Activated naive CD8-positive, alpha-beta T cell treated with anti-CD3 and anti-CD28 coated beads for 36 hours (primary cell): ENCODE measurements at regions not wholly inside any gene's neighbourhood (a gene's known extent, or its start where the extent isn't known, plus 50 kb on each side); places are given as distances from the start of the nearest gene placed in this dataset.
"Not testable (repeated sequence)": the region's sequence is repeated elsewhere in the genome, so short reads cannot be mapped to it uniquely, and the experiment has no call there.

Experiments
- DNase-seq: peaks from one replicate; pipeline ENCODE4 v3.0.0; 2021
- H3K27ac Mint-ChIP-seq: one replicate; pipeline ENCODE4 v1.8.0; 2022; ENCODE audit warnings: mild to moderate bottlenecking, moderate library complexity, mixed read lengths
- H3K27me3 Mint-ChIP-seq: one replicate; pipeline ENCODE4 v1.8.0; 2022; ENCODE audit warnings: mild to moderate bottlenecking, mixed read lengths
- H3K36me3 Mint-ChIP-seq: one replicate; pipeline ENCODE4 v1.8.0; 2021; ENCODE audit warnings: mild to moderate bottlenecking, mixed read lengths
- H3K4me1 Mint-ChIP-seq: one replicate; pipeline ENCODE4 v1.8.0; 2021; ENCODE audit warnings: mixed read lengths
- H3K4me3 Mint-ChIP-seq: one replicate; pipeline ENCODE4 v1.8.0; 2022; ENCODE audit warnings: mild to moderate bottlenecking, moderate library complexity, mixed read lengths
- H3K9me3 Mint-ChIP-seq: one replicate; pipeline ENCODE4 v1.8.0; 2022; ENCODE audit warnings: mixed read lengths

DNA sequence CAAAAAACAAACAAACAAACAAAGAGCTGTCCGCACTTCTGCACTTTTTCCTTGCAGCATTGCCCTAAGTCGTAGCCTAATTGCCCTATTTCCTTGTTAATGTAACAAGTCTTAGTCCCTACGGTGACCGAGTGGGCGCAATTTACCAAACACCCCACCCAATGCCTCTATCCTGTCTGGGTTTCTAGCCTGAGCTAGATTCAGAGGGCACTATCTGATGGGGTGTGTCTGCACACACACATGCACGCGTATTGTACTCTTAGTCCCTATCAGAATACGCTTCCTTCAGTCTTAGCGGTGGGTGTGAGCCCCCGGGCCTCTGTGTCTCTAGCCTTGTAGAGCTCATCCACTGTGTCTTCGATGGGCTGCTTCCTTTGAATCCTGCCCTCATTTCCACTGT is 125.9 kb upstream of the DLG1 start:
- peaks cover 20% of the 10 kb centered on the region for H3K4me1 Mint-ChIP-seq
- H3K27ac Mint-ChIP-seq = no peak overlapping the region
- H3K27me3 Mint-ChIP-seq = peaks cover 26% of the 10 kb centered on the region
- no peak overlapping the region for H3K4me3 Mint-ChIP-seq
- DNase-seq = no peak
- no peaks in the 10 kb centered on the region for H3K36me3 Mint-ChIP-seq
- no peaks in the 10 kb centered on the region for H3K9me3 Mint-ChIP-seq

- H3K9me3 Mint-ChIP-seq = no peaks in the 10 kb centered on the region
- H3K27ac Mint-ChIP-seq = no peak overlapping the region
- peaks cover 20% of the 10 kb centered on the region for H3K27me3 Mint-ChIP-seq
- DNase-seq = no peak
- no peak overlapping the region for H3K4me3 Mint-ChIP-seq
- H3K4me1 Mint-ChIP-seq = peaks cover 11% of the 10 kb centered on the region
- no peaks in the 10 kb centered on the region for H3K36me3 Mint-ChIP-seq
These were observed 125.0 kb upstream of the DLG1 start for GRCh38 chr3:197423376-197423775.

GRCh38 chr3:197422506-197422905 is 124.1 kb upstream of the DLG1 start:
- Mint-ChIP-seq H3K36me3 (no peaks in the 10 kb centered on the region), H3K9me3 (no peaks in the 10 kb centered on the region), H3K27ac (no peak overlapping the region), H3K4me1 (peaks cover 3% of the 10 kb centered on the region), H3K27me3 (peaks cover 21% of the 10 kb centered on the region), H3K4me3 (no peak overlapping the region)
- no peak for DNase-seq

DNA sequence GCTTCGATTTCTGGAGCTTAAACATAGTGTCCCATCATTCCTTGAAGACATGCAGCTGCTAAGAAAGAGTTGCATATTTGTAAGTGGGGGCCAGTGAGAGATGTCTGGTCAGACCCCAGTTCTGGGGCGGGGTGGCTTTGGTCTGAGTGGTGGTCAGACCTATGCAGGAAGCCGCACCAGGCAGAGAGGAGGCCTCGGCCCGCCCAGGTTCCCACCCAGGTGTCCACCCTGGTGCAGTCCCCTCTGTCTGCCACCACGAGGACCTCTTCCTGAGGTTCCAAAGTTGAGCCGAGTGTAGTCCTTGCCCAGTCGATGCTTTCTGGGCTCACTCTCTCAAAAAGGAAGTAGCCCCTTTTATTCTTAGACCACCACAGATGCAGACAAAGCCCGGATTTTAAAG is 122.6 kb upstream of the DLG1 start:
- no peak for DNase-seq
- Mint-ChIP-seq H3K9me3 (no peaks in the 10 kb centered on the region), H3K4me3 (no peak overlapping the region), H3K27me3 (peaks cover 23% of the 10 kb centered on the region), H3K4me1 (no peaks in the 10 kb centered on the region), H3K27ac (no peak overlapping the region), H3K36me3 (no peaks in the 10 kb centered on the region)

DNA sequence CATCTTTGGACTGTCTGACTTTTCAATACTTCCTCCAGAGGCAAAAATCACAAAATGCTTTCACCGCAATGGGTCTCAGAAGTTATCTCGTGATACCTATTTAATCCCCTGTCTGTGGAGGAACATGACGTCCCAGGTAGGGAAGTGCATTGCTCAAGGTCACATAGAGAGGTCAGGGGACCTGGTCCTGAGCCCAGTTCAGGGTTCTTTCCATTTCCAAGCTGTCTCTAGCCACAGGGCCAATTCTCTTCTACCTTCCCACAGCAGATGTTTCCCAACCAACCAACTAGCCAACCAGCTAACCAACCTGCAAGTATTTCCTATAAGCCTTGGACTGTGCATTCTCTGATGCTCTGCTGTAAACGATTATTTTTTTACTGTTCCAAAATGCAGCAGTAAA is 122.2 kb upstream of the DLG1 start:
- Mint-ChIP-seq H3K27ac (no peak overlapping the region), H3K36me3 (no peaks in the 10 kb centered on the region), H3K9me3 (no peaks in the 10 kb centered on the region), H3K4me1 (no peaks in the 10 kb centered on the region), H3K27me3 (peaks cover 22% of the 10 kb centered on the region), H3K4me3 (no peak overlapping the region)
- DNase-seq = no peak

DNA sequence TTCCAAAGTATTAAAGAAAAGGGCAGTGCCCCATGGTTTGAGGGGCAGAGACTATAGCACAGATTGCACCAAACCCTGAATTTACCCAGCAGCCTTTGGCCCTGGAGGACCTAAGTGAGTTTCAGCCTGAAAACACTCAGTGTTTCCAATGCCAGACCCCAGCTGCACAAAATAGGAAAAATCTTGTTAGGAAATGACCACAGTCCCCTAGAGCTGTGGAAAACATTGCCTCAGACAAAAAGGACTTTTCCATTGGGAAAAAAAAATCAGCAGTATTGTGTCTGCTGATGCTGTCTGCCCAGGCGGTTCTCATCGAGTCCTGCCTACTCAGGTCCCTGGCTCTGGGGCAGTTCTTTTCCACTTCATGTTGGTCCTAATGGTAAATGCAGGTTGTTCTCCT is 121.7 kb upstream of the DLG1 start:
- H3K27ac Mint-ChIP-seq = no peak overlapping the region
- no peaks in the 10 kb centered on the region for H3K36me3 Mint-ChIP-seq

GRCh38 chr3:197419696-197420095 is 121.3 kb upstream of the DLG1 start:
- peaks cover 15% of the 10 kb centered on the region for H3K27me3 Mint-ChIP-seq
- H3K27ac Mint-ChIP-seq = no peak overlapping the region
- no peaks in the 10 kb centered on the region for H3K36me3 Mint-ChIP-seq
- DNase-seq = no peak
- no peaks in the 10 kb centered on the region for H3K9me3 Mint-ChIP-seq
- no peaks in the 10 kb centered on the region for H3K4me1 Mint-ChIP-seq
- no peak overlapping the region for H3K4me3 Mint-ChIP-seq

More for the DNA sequence above, 121.7 kb upstream of the DLG1 start:
- Mint-ChIP-seq H3K27me3 (peaks cover 19% of the 10 kb centered on the region), H3K9me3 (no peaks in the 10 kb centered on the region), H3K4me1 (no peaks in the 10 kb centered on the region), H3K4me3 (no peak overlapping the region)
- no peak for DNase-seq

DNA sequence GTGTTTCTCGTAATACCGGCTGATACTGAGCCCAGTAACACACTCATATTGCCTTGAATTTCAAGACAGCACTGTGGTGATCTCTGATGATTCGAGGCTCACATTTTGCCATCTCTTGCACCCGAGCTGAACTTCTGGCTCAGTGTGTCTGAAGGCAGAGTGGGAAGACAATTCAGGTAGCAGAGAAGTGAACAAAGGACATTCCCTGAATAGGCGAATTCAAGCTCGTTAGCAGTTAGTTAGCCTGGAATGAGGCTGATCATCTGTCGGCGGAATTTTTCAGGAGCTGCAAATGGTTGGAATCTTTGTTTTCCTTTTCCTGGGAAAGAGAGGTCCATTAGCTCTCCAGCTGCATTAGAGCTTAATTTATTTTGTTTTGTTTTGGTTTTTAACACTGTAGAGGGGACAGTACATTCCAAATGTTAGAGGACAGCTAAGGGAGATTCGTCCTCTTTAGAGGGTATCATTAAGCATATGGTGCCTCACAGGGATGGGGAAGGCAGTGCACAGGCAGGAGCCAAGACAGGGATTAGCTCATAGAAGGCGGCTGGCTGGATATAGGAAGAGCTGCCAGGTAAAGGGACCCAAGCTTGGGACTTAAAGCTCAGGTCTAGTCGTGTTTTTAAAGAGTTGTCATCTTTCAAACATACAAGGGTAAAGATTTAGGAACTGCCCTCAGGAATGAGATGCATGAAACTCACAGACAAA is 119.7 kb upstream of the DLG1 start:
- peaks cover 5% of the 10 kb centered on the region for H3K27me3 Mint-ChIP-seq
- H3K4me1 Mint-ChIP-seq = no peaks in the 10 kb centered on the region
- no peaks in the 10 kb centered on the region for H3K9me3 Mint-ChIP-seq
- no peaks in the 10 kb centered on the region for H3K36me3 Mint-ChIP-seq
- H3K27ac Mint-ChIP-seq = no peak overlapping the region
- DNase-seq = no peak
- H3K4me3 Mint-ChIP-seq = no peak overlapping the region

- no peak for DNase-seq
- Mint-ChIP-seq H3K27me3 (peaks cover 8% of the 10 kb centered on the region), H3K27ac (no peak overlapping the region), H3K4me3 (no peak overlapping the region), H3K9me3 (peaks cover 3% of the 10 kb centered on the region), H3K4me1 (no peaks in the 10 kb centered on the region), H3K36me3 (no peaks in the 10 kb centered on the region)
These were observed 119.0 kb upstream of the DLG1 start for GRCh38 chr3:197417441-197417840.

DNA sequence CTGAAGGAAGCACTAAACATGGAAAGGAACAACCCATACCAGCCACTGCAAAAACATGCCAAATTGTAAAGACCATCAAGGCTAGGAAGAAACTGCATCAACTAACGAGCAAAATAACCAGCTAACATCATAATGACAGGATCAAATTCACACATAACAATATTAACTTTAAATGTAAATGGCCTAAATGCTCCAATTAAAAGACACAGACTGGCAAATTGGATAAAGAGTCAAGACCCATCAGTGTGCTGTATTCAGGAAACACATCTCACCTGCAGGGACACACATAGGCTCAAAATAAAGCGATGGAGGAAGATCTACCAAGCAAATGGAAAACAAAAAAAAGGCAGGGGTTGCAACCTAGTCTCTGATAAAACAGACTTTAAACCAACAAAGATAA is 113.5 kb upstream of the DLG1 start:
- H3K27me3 Mint-ChIP-seq, H3K27ac Mint-ChIP-seq: not testable (repeated sequence)

GRCh38 chr3:197410170-197410569 is 111.8 kb upstream of the DLG1 start:
- not testable (repeated sequence) for H3K36me3 Mint-ChIP-seq, DNase-seq, H3K9me3 Mint-ChIP-seq, H3K4me3 Mint-ChIP-seq, H3K27me3 Mint-ChIP-seq, H3K27ac Mint-ChIP-seq, H3K4me1 Mint-ChIP-seq

More for the DNA sequence above, 113.5 kb upstream of the DLG1 start:
- H3K36me3 Mint-ChIP-seq, H3K4me1 Mint-ChIP-seq, H3K4me3 Mint-ChIP-seq, H3K9me3 Mint-ChIP-seq, DNase-seq: not testable (repeated sequence)

DNA sequence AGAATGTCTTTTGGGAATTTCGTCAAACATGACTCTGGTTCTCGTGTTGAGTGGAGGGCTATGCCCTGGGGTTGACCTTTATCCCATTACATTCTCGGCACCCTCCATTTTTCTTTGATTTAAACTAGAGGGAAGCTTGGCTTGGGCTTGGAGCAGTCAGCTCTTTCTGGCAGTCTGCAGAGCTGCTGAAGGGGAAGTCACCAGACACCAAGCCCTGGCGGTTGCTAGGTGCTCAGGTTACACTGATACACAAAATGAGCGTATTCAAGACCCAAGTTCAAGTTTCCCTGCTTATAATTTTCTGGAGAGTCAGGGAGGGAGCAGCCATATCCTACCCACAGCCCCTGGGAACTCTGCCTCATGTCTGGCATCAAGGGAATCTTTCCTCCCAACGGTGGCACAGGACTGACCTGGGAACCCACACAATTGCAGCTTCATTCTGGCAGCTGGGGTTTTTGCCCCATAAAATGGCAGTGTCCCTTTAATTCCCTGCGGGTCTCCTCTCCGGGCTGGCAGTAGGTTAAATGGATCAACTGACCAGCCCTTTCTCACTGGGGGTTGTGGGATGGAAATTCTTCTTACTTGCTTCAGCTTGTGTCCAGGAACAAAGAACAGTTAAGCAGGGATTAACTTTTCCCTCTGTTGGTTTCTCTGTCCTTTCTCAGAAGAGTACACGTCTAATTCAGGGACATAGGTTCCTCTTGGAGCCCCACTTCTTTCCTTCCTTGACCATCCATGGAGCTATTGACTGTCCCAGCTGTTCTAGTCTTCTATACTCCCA is 110.0 kb upstream of the DLG1 start:
- Mint-ChIP-seq H3K9me3 (peaks cover 10% of the 10 kb centered on the region), H3K36me3 (peaks cover 3% of the 10 kb centered on the region), H3K27ac (no peak overlapping the region), H3K27me3 (peaks cover 5% of the 10 kb centered on the region), H3K4me1 (no peaks in the 10 kb centered on the region), H3K4me3 (no peak overlapping the region)
- DNase-seq = no peak

DNA sequence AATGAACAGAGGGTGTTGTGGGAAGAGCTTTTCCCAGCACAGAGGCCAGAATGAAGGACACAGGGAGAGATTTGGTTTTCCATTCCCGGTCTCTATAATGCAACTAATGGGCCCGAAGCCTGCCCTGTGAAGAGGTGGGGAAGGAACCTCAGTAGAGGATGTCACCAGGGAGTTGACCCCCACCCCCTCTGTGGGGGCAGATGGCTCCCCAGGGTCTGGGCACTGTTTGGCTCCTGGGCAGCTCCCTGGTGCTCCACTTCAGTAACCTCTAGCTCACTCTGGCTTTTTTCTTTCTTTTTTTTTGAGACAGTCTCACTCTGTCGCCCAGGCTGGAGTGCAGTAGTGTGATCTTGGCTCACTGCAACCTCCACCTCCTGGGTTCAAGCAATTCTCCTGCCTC is 109.1 kb upstream of the DLG1 start:
- peaks cover 3% of the 10 kb centered on the region for H3K36me3 Mint-ChIP-seq
- no peak for DNase-seq
- no peaks in the 10 kb centered on the region for H3K4me1 Mint-ChIP-seq
- peaks cover under 1% of the 10 kb centered on the region for H3K27me3 Mint-ChIP-seq
- no peak overlapping the region for H3K27ac Mint-ChIP-seq
- peaks cover 7% of the 10 kb centered on the region for H3K9me3 Mint-ChIP-seq
- H3K4me3 Mint-ChIP-seq = no peak overlapping the region

- Mint-ChIP-seq H3K27ac (no peak overlapping the region), H3K27me3 (no peaks in the 10 kb centered on the region), H3K9me3 (peaks cover 5% of the 10 kb centered on the region), H3K36me3 (peaks cover 3% of the 10 kb centered on the region), H3K4me1 (no peaks in the 10 kb centered on the region), H3K4me3 (no peak overlapping the region)
- no peak for DNase-seq
These were observed 108.6 kb upstream of the DLG1 start for GRCh38 chr3:197407053-197407452.

DNA sequence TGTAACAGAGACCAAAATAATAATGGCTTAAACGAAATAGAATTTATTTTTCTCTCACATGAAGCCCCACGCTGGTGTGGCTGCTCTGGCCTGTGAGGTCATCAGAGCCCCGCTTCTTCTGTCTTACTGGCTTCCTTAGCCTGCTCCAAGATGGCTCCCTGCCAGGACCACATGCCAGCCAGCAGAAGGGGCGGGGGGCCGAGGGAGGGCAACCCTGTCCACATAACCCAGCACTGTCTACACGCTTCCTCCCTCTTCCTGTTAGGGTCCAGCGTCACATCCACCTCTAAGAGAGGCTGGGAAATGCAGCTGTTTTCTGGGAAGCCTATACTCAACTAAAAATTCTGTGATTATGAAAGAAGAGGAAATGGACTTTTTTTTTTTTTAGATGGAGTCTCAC is 107.9 kb upstream of the DLG1 start:
- Mint-ChIP-seq H3K9me3 (peaks cover 3% of the 10 kb centered on the region), H3K36me3 (peaks cover 3% of the 10 kb centered on the region), H3K27ac (no peak overlapping the region), H3K27me3 (no peaks in the 10 kb centered on the region), H3K4me1 (no peaks in the 10 kb centered on the region), H3K4me3 (no peak overlapping the region)
- no peak for DNase-seq

GRCh38 chr3:197404754-197405153 is 106.3 kb upstream of the DLG1 start:
- no peak overlapping the region for H3K4me3 Mint-ChIP-seq
- no peaks in the 10 kb centered on the region for H3K27me3 Mint-ChIP-seq
- no peak overlapping the region for H3K27ac Mint-ChIP-seq
- H3K4me1 Mint-ChIP-seq = no peaks in the 10 kb centered on the region
- DNase-seq = no peak
- H3K9me3 Mint-ChIP-seq = no peaks in the 10 kb centered on the region
- H3K36me3 Mint-ChIP-seq = no peaks in the 10 kb centered on the region
